ENCODE measurements at regions not wholly inside any gene's neighbourhood (a gene's known extent, or its start where the extent isn't known, plus 50 kb on each side); places are given as distances from the start of the nearest gene placed in this dataset.

DNA sequence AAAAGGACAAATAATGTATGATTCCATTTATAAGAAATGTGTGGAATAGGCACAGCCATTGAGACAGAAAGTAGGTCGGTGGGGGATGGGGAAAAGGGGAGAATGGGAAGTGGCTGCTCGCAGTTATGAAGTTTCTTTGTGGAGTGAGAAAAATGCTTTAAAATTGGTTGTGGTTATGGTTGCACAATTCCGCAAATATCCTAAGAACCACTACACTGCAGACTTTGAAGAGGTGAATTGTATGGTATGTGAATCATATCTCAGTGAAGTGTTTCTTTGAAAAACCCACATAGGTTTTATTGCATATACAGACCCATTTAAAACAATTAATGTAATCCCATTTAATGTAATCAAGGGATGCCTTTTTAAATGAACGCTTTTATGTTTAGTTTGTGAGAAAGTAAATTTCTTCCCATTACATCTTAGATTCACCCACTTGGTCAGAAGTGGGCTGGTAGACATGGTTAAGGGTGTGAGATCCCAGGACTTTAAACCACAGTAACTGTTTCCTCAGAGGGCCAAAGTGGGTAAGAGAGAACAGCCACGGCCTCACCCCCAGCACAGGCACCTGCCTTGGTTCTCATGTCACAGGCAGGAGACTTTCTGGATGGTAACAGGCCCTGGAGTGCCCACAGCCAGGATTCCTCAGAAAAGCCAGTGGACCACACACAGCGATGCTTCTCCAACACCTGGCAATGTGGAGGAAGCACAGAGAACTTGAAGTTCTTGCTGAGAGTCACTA lies 119.3 kb upstream of the GJB6 start:
- Mint-ChIP-seq H3K27me3 (ENCODE audit: low read depth in 3 of 3) (peaks cover 2 to 6% (median 3%) of the 10 kb centered on the region in 3 donors), H3K9me3 (no peaks in the 10 kb centered on the region), H3K4me1 (peaks cover 5 to 9% of the 10 kb centered on the region in 2 donors), H3K36me3 (no peaks in the 10 kb centered on the region), H3K4me3 (no peak overlapping the region), H3K27ac (no peak overlapping the region)
- no peak for DNase-seq

DNA sequence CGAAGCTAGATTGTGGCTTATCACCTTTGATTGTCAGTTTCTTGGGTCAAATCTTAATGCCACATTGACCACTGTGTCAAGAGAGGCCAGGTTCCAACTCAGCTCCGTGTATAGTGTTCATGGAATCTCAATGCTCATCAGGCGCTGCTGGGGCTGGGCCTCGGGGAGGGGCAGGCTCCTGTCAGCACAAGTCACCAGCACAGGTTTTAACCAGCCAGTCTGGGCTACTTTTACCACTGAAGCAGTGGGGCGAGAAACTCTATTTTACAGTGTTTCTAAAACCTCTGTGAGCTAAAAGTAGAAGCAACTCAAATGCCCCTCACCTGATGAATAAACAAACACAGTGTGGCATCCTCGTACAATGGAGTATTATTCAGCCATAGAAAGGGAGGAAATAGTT lies 118.7 kb upstream of the GJB6 start:
- DNase-seq: peak in 1 of 3 donors; percentile 9
- no peak overlapping the region for H3K27ac Mint-ChIP-seq
- H3K4me3 Mint-ChIP-seq: no peak overlapping the region
- peaks cover 1 to 6% (median 2%) of the 10 kb centered on the region in 3 donors for H3K27me3 Mint-ChIP-seq (ENCODE audit: low read depth in 3 of 3)
- peaks cover 5 to 9% of the 10 kb centered on the region in 2 donors for H3K4me1 Mint-ChIP-seq
- H3K36me3 Mint-ChIP-seq: no peaks in the 10 kb centered on the region
- H3K9me3 Mint-ChIP-seq: no peaks in the 10 kb centered on the region

DNA sequence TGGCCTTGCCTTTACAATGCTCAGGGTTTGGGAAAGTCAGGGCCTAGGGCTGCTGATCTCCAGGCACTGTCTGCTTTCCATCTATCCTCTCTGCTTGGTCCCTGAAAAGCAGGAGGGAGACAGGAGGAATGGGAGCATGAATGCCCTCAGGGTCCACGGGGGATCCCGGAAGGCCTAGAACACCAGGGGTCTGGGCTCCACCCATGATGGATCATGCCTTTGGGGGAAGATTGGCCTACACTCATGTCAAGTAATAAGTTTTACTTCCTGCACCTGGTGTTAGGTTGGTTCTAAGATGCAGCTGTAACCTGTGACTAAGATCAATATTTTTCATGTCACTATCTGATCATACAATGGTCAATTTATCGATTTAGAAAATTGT lies 118.3 kb upstream of the GJB6 start:
- Mint-ChIP-seq H3K9me3 (no peaks in the 10 kb centered on the region), H3K36me3 (no peaks in the 10 kb centered on the region), H3K4me3 (no peak overlapping the region), H3K4me1 (peaks cover 5 to 9% of the 10 kb centered on the region in 2 donors), H3K27me3 (ENCODE audit: low read depth in 3 of 3) (peaks cover 1 to 6% (median 2%) of the 10 kb centered on the region in 3 donors), H3K27ac (no peak overlapping the region)
- DNase-seq: no peak

DNA sequence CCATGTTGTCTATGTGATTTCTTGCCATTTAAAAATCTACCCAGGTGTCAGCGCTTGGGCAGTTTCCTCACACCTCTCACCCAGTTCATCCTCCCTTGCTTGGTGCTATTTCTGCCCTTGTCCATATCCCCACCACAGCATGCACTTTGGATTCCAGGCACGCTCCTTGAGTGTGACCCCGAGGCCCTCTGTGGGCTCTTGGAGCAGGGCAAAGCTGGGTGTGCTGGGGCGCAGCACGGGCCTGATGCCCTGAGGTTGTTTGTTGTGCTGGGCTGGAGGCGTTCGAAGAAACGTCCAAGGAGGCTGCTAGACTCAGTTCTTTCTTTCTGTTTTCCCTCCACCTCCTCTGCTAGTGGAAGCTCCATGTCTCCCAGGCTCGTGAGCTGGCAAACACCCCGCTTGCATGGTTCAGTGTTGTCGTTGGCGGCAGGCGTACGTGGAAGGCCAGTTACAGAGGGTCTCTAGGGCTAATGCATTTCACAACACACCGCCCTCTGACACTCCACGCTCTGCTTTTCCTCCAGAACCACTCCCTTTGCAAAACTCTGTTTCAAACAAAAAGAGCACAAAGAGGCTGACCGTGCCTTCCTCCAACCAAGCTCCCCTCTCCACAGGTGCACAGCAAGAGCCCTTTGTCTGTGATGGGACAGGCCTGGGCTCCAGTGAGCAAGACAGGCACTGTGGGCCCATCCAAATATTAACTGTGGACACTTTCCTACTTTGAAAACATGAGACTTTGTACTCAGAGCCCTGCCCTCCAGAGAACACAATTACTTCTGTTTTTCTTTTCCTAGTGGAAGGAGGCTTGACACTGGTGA lies 117.7 kb upstream of the GJB6 start:
- Mint-ChIP-seq H3K27ac (no peak overlapping the region), H3K36me3 (no peaks in the 10 kb centered on the region), H3K27me3 (ENCODE audit: low read depth in 3 of 3) (peaks cover 1 to 6% (median 2%) of the 10 kb centered on the region in 3 donors), H3K4me3 (no peak overlapping the region), H3K9me3 (no peaks in the 10 kb centered on the region), H3K4me1 (peaks cover 5 to 9% of the 10 kb centered on the region in 2 donors)
- no peak for DNase-seq

DNA sequence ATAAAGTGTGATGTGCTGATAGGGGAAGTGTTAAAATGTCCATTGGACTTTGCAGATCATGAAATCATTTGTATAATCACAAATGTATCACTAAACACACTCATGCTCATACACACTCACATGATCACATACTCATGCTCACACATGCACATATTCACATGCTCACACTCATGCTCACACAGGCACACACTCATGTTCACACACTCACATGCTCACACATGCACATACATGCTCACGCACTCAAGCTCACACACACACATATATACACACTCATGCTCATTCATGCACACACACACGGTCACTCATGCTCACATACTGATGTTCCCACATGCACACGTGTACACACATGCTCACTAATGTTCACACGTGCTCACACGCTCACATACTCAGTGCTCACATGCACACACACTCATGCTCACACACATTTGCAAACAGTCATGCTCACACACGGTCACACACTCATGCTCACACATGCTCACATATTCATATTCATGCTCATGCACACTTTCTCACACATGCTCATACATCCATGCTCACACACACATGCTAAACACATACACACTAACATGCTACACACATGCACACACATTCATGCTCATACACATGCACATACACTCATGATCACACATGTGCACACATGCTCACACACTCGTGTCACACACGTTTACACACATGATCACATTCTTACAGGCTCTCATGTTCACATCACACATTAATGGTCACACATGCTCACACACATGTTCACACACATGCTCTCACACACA lies 116.7 kb upstream of the GJB6 start:
- Mint-ChIP-seq H3K4me1 (peaks cover 5 to 9% of the 10 kb centered on the region in 2 donors), H3K9me3 (no peaks in the 10 kb centered on the region), H3K36me3 (no peaks in the 10 kb centered on the region), H3K27me3 (ENCODE audit: low read depth in 3 of 3) (peaks cover 2 to 6% (median 2%) of the 10 kb centered on the region in 3 donors), H3K27ac (peak overlapping the region in 1 of 6 donors; percentile 52), H3K4me3 (no peak overlapping the region)
- DNase-seq: no peak

DNA sequence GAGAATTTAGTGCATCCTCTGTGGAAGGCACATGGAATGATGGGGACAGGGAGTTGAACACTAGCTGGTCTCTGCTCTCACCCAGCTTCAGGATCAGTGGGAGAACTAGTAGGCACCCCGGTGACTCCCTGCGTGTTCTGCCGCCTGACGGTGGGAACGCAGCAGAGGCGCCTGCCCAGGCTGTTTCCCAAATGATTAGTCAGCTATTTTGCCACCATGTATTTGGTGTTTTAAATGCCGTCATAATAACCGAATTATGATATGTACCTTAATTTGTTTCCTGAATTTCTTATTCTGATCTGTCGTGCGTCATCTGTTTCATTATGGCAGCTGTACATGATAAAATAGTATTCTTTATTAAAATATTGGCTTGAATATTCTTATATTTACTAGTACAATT lies 115.9 kb upstream of the GJB6 start:
- Mint-ChIP-seq H3K27ac (no peak overlapping the region), H3K4me1 (peaks cover 5 to 9% of the 10 kb centered on the region in 2 donors), H3K9me3 (no peaks in the 10 kb centered on the region), H3K27me3 (ENCODE audit: low read depth in 3 of 3) (peaks cover 2 to 6% (median 3%) of the 10 kb centered on the region in 3 donors), H3K36me3 (no peaks in the 10 kb centered on the region), H3K4me3 (no peak overlapping the region)
- no peak for DNase-seq

DNA sequence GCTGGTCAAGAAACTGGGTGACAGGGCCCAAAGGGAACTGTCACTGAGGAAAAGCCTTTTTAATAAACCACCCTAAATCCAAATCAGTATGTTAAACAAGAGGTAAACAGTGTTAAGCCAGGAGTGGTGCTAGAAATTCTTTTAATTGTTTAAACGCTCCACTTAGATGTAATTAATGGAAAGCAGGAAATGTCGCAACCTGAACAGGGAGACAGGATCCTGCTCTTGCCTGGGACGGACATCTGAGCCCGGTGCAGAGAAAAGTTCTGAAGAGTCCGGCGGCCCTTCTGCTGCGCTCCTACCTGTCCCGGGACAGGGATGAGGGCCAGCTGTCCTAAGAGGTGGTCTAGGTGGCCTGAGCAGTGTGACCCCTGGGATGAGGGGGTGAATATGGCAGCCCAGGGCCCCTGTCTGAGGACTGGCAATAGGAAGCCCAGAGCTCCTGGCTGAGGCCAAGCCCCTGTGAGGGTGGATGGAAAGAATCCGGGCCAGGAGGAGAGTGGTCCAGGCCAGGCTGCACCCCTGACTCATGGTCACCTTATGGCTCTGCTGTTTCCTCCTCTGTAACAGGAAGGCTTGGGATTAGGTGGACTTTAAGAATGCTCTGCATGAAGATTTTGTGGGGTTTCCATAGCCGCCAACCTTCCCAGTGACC lies 112.8 kb upstream of the GJB6 start:
- Mint-ChIP-seq H3K36me3 (no peaks in the 10 kb centered on the region), H3K4me1 (no peaks in the 10 kb centered on the region), H3K4me3 (no peak overlapping the region), H3K9me3 (no peaks in the 10 kb centered on the region), H3K27me3 (ENCODE audit: low read depth in 3 of 3) (peaks cover 2 to 5% (median 2%) of the 10 kb centered on the region in 3 donors), H3K27ac (no peak overlapping the region)
- DNase-seq: no peak

DNA sequence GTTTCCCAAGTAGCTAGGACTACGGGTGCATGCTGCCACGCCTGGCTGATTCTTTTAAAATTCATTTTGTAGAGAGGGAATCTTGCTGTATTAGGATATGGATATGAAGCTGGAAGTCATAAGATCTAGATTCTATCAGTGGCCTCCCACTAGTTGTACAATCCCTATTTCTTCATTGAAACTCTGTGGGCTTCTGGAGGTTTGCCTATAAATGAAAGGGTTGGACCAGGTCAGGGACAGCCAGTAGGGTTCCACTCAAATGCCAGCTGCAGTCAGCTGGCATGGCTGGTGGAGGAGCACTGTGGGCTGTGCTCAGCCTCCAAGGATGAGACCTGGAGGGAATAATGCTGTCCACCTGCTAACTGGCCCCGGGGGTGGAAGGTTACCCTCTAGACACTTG lies 110.2 kb upstream of the GJB6 start:
- no peak overlapping the region for H3K27ac Mint-ChIP-seq
- no peak for DNase-seq
- peaks cover 0 to 3% (median 2%) of the 10 kb centered on the region in 3 donors for H3K27me3 Mint-ChIP-seq (ENCODE audit: low read depth in 3 of 3)
- no peak overlapping the region for H3K4me3 Mint-ChIP-seq
- H3K9me3 Mint-ChIP-seq: no peaks in the 10 kb centered on the region
- peaks cover 0 to under 1% of the 10 kb centered on the region in 2 donors for H3K4me1 Mint-ChIP-seq
- no peaks in the 10 kb centered on the region for H3K36me3 Mint-ChIP-seq

DNA sequence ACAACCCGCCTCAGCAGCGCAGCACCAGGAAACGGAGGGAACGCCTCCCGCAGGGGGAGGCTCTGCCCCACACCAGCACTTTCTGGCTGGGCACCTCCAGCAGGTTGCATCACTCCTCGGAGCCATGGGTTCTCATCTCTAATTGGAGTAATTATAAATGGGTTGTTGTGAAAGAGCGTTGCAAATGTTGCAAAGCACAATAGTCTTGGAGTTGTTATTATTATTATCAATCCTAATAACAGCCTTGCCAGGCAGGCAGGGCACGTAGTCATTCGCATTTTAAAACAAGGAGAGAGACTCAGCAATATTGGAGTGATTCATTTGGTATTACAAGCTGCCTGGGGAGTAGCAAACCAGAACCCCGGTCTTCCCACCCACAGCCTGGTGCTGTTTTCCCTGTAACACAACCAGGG lies 108.6 kb upstream of the GJB6 start:
- Mint-ChIP-seq H3K4me1 (peaks cover 0 to 4% of the 10 kb centered on the region in 2 donors), H3K27me3 (ENCODE audit: low read depth in 3 of 3) (peaks cover 0 to 2% (median 1%) of the 10 kb centered on the region in 3 donors), H3K27ac (no peak overlapping the region), H3K36me3 (no peaks in the 10 kb centered on the region), H3K4me3 (no peak overlapping the region), H3K9me3 (no peaks in the 10 kb centered on the region)
- DNase-seq: no peak

DNA sequence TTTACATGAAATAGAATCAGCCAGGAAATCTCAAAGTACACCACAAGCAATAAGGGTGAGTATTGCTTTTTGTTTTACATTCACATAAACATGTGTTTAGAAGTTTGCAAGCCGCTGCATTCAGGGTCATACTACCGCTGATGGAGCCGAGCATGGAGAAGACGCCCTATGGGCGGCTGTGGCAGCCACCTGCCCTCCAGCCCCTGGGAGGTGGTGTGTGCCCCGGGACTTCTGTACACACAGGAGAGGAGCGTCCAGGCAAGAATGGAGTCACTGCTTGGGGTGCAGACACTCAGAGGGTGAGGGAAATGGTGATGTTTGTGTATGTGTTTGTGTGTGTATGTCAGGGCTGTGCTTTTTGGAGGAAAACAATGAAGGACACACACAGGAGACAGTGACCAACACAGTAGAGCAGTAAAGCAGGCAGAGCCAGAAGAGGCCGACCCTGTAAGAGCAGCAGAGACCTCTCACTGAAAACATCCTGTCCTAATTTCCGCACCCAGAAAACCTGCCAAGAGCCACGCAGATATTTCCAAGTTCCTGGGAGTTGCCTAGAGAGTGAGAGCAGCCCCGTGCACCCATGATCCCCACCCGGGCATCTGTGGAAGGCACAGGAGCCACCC lies 108.1 kb upstream of the GJB6 start:
- Mint-ChIP-seq H3K4me1 (peaks cover 0 to 4% of the 10 kb centered on the region in 2 donors), H3K27me3 (ENCODE audit: low read depth in 3 of 3) (peaks cover 0 to 2% (median 1%) of the 10 kb centered on the region in 3 donors), H3K27ac (no peak overlapping the region), H3K4me3 (no peak overlapping the region), H3K36me3 (no peaks in the 10 kb centered on the region), H3K9me3 (no peaks in the 10 kb centered on the region)
- DNase-seq: no peak

DNA sequence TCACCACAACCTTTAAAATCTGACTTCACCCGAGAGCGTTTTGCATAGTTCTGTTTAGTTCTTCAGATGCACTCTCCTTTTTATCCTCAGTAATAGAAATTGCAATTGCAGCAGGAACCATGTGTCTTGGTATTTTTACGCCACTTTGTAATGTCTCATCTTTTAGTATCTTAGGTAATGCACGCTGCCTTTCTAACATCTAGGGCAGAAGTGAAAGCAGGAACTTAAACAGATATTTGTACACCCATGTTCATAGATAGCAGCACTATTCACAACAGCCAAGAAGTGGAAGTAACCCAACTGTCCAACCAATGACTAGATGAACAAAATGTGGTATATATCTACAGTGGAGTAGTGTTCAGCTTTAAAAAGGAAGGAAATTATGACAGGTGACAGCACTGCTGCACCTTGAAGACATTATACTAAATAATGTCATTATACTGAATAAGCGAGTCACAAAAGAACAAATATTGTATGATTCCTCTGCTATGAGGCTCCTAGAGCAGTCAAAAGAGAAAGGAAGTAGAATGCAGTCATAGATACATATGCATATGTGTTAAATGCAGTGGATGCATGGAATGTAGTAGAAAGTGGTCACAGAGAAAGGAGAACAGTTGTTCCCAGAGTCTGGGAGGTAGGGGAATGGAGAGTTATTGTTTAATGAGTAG lies 105.9 kb upstream of the GJB6 start:
- Mint-ChIP-seq H3K4me3 (no peak overlapping the region), H3K4me1 (peaks cover 0 to 4% of the 10 kb centered on the region in 2 donors), H3K9me3 (no peaks in the 10 kb centered on the region), H3K27ac (no peak overlapping the region), H3K27me3 (ENCODE audit: low read depth in 3 of 3) (peaks cover 0 to 1% (median 0%) of the 10 kb centered on the region in 3 donors), H3K36me3 (no peaks in the 10 kb centered on the region)
- no peak for DNase-seq

DNA sequence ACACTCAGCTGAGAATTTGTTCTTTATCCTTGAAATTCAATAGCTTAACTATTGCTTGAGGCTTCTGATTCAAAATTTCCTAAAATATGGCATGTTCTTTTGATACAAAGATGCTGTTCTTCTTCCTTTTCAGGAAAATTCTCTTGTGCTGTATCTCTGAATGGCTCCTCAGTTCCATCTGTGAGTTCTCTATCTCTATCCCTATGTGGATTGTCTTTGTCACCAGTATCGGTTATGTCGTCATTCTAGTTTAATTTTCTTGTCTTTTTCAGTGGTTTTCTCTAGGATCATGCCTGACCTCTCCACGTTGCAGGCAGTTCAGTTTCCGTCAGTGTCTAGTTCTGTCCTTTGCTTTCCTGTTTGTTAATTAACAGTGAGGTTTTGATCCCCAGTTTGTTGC lies 104.6 kb upstream of the GJB6 start:
- Mint-ChIP-seq H3K36me3 (no peaks in the 10 kb centered on the region), H3K4me3 (no peak overlapping the region), H3K27ac (no peak overlapping the region), H3K27me3 (ENCODE audit: low read depth in 3 of 3) (no peaks in the 10 kb centered on the region), H3K9me3 (no peaks in the 10 kb centered on the region), H3K4me1 (peaks cover 0 to 4% of the 10 kb centered on the region in 2 donors)
- no peak for DNase-seq

DNA sequence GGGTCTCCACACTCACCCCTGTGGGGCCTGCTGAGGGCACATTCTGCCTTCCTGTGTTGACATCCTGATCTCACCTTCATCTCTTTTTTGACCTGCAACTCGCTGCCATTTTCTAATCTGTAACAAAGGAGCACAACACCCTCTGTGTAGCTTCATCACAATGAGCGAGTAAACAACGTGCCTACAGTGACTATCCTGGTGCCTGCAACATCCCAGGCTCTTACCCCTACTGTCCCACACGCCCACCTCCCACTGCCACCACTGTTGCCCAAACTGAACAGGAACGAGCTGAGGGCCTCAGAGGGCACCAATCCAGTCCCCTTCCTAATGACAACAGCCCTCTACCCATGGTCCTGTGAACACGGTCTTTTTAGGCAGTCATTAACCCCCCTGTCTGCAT lies 102.2 kb upstream of the GJB6 start:
- no peak overlapping the region for H3K4me3 Mint-ChIP-seq
- H3K9me3 Mint-ChIP-seq: peaks cover 0 to 1% (median 0%) of the 10 kb centered on the region in 6 donors
- no peak for DNase-seq
- peaks cover 0 to 6% (median 0%) of the 10 kb centered on the region in 3 donors for H3K27me3 Mint-ChIP-seq (ENCODE audit: low read depth in 3 of 3)
- no peaks in the 10 kb centered on the region for H3K36me3 Mint-ChIP-seq
- H3K4me1 Mint-ChIP-seq: peaks cover 0 to 4% of the 10 kb centered on the region in 2 donors
- no peak overlapping the region for H3K27ac Mint-ChIP-seq

Data from immature natural killer cell (primary cell).